ENCODE measurements at regions not wholly inside any gene's neighbourhood (a gene's known extent, or its start where the extent isn't known, plus 50 kb on each side); places are given as distances from the start of the nearest gene placed in this dataset.

DNA sequence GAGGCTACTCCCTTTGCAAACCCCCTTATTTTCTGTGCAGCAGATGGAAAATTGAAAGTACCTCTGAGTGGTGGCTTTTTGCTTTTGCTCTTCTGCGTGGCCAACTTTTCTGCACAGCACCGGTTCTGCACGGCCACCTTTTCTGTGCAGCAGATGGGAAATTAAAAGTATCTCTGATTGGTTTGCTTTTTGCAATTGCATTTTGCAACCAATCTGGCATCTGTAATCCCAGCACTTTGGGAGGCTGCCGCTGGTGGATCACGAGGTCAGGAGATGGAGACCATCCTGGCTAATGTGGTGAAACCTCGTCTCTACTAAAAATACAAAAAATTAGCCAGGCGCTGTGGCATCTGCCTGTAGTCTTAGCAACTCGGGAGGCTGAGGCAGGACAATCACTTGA lies 79.5 kb upstream of the CHMP2B start:
- TF ChIP-seq TAF1 (IDR thresholded peaks at IDR 0.05; ENCODE audit: borderline replicate concordance, low read depth, low read length) (no peak), POLR2A (IDR thresholded peaks at IDR 0.05; ENCODE audit: low read depth, low read length) (no peak)
